Heart left ventricle (tissue), 16 donors: ENCODE measurements at regions not wholly inside any gene's neighbourhood (a gene's known extent, or its start where the extent isn't known, plus 50 kb on each side); places are given as distances from the start of the nearest gene placed in this dataset.

Source experiments
- ATAC-seq, 4 donors: fragments of 200-7000 bp; cut with Tn5 transposase; one replicate each; pipeline ENCODE4 v1.9.1; 2020 to 2022; ENCODE audit warnings: moderate library complexity in 4 of 4, mild to moderate bottlenecking in 3 of 4, moderate number of reproducible peaks in 1 of 4
- DNase-seq, 5 donors: peaks; one replicate each; pipeline ENCODE4 v3.0.0-alpha.2; 2020
- H3K27ac ChIP-seq, 12 donors: fragments of 200-600 bp; sonication (generic) in 4 of 12; one replicate each; pipeline versions ENCODE4 v1.5.0 to v1.8.0; 2016 to 2022; ENCODE audit warnings: mild to moderate bottlenecking in 2 of 12
- H3K27me3 ChIP-seq, 9 donors: fragments of 200-600 bp; sonication (generic) in 2 of 9; one replicate each; pipeline versions ENCODE4 v1.5.1 to v1.8.0; 2016 to 2022; ENCODE audit warnings: mild to moderate bottlenecking in 3 of 9
- H3K36me3 ChIP-seq, 9 donors: fragments of 200-600 bp; sonication (generic) in 2 of 9; one replicate each; pipeline versions ENCODE4 v1.5.0 to v1.8.0; 2018 to 2022; ENCODE audit warnings: mild to moderate bottlenecking in 2 of 9
- H3K4me1 ChIP-seq, 12 donors: fragments of 200-600 bp; sonication (generic) in 4 of 12; one replicate each; pipeline versions ENCODE4 v1.5.0 to v1.8.0; 2016 to 2022; ENCODE audit warnings: mild to moderate bottlenecking in 3 of 12
- H3K4me3 ChIP-seq, 12 donors: fragments of 200-600 bp; sonication (generic) in 4 of 12; one replicate each; pipeline versions ENCODE4 v1.5.0 to v1.8.0; 2017 to 2022; ENCODE audit warnings: mild to moderate bottlenecking in 9 of 12, moderate library complexity in 4 of 12
- H3K9me3 ChIP-seq, 12 donors: fragments of 200-600 bp; sonication (generic) in 4 of 12; one replicate each; pipeline versions ENCODE4 v1.5.0 to v1.8.0; 2016 to 2022; ENCODE audit warnings: mild to moderate bottlenecking in 1 of 12
- CTCF ChIP-seq, 12 donors: fragments of 200-600 bp; sonication (generic) in 4 of 12; IDR thresholded peaks; one replicate each; pipeline versions ENCODE4 v1.5.0 to v1.8.0; 2018 to 2022; ENCODE audit warnings: antibody characterized with exemption in 12 of 12, mild to moderate bottlenecking in 5 of 12
- POLR2A ChIP-seq, 2 donors: fragments of 450-650 bp; IDR thresholded peaks; one replicate each; pipeline ENCODE4 v1.6.1; 2017; ENCODE audit warnings: antibody characterized with exemption in 2 of 2, mild to moderate bottlenecking in 2 of 2, moderate library complexity in 2 of 2
- WGBS, 4 donors: extraction: QIAGEN DNeasy Blood & Tissue Kit in 2 of 4; methylation state at CpG; one replicate each; pipeline versions ENCODE4 v1.1.5 to v1.1.7; 2013 to 2018; 5-methylcytosine and 5-hydroxymethylcytosine counted together
- intact Hi-C, 10 donors: fragments of 100-400 bp; cut with DNase I; formaldehyde crosslinking; loops; one replicate each; pipeline versions ENCODE4 v1.11.1 to v1.14.2; 2022
- donor health status: ischemic (EF 13 %, LVEDD 7.1; RV severe dilation, severe dysfunction).
- donor health status: healthy with polysubstance abuse.
- donor health status: DM: no; HTN: yes; CAD: no.
- donor health status: DM: no; HTN: no; CAD: no.
- donor health status: ischemic (EF 25% LVEDD 6.9; RV normal size, moderate dysfunction).
- donor health status: ischemic (EF 25% LVEDD 5.7; RV mildly dilated, moderate dysfunction).
- donor health status: healthy.
- donor health status: DM: yes; HTN: yes; CAD: no.
- donor health status: ischemic (EF 35%, LVEDD 5.7; RV mildly dilated, moderate dysfunction).
- donor health status: nonischemic (EF 11% LVEDD 7.7; RV severe dilation, severe dysfunction).
- donor health status: DM: yes; HTN: yes; CAD: no.
- donor health status: PGD.
- donor health status: ischemic (EF 29% LVEDD 5.4; RV normal size, mild dysfunction).
- donor health status: nonischemic (EF 23%, LVEDD 6.1; RV moderate dilation, normal function).

DNA sequence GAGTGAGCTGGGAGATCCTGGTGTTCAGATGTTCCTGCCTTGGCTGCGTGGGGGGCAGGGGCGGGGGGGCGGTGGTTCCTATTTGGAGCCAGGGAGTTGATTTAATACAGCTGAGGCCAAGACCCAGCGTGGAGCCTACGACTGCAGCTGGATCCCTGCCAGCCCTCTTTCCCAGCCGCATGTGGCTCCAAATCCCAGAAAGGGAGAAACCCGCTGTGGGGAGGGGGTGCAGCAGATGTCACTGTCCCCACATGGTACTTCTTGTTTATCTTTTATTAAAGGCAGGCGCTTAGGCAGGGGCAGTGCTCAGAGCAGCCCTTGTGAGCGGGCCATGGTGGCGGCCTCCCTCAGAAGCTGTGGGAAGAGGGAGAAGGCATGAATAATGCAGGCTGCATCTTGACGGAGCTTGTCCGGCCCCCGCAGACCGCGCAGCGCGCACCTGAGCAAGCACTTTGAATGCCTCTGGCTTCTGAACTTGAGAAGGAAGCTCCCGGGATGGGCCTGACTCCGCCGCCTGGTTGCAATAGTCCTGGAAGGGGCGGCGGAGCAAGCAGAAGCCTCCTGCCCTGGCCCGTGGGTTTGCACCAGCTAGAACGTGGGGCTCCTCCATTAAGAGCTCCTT lies 112.1 kb downstream of the GLI2 start:
- H3K9me3 ChIP-seq: peaks cover 0 to 27% (median 6%) of the 10 kb centered on the region in 12 donors
- ATAC-seq (no peak), DNase-seq (peak in 1 of 5 donors; percentile 46)
- H3K36me3 ChIP-seq: no peaks in the 10 kb centered on the region
- H3K4me1 ChIP-seq: peaks cover 0 to 3% (median 0%) of the 10 kb centered on the region in 12 donors
- 61 to 84% (median 72%) methylated on average over 23 to 24 of the region's 24 CpGs for WGBS, 4 donors
- H3K27ac ChIP-seq: no peak overlapping the region
- intact Hi-C loops: no loop called here
- H3K4me3 ChIP-seq: no peak overlapping the region
- H3K27me3 ChIP-seq: no peaks in the 10 kb centered on the region
- TF ChIP-seq CTCF (IDR thresholded peaks at IDR 0.05) (no peak), POLR2A (IDR thresholded peaks at IDR 0.05) (no peak)

GRCh38 chr2:120849278-120849677 lies 113.6 kb downstream of the GLI2 start:
- peaks cover 0 to 3% (median 0%) of the 10 kb centered on the region in 12 donors for H3K4me1 ChIP-seq
- DNase-seq (no peak), ATAC-seq (no peak)
- no peaks in the 10 kb centered on the region for H3K27me3 ChIP-seq
- no peak overlapping the region for H3K4me3 ChIP-seq
- H3K27ac ChIP-seq: no peak overlapping the region
- no peaks in the 10 kb centered on the region for H3K36me3 ChIP-seq
- intact Hi-C loops: no loop called here
- 96 to 98% (median 97%) methylated on average over 2 of the region's 2 CpGs for WGBS, 4 donors
- peaks cover 0 to 27% (median 6%) of the 10 kb centered on the region in 12 donors for H3K9me3 ChIP-seq
- TF ChIP-seq CTCF (IDR thresholded peaks at IDR 0.05) (no peak), POLR2A (IDR thresholded peaks at IDR 0.05) (no peak)

DNA sequence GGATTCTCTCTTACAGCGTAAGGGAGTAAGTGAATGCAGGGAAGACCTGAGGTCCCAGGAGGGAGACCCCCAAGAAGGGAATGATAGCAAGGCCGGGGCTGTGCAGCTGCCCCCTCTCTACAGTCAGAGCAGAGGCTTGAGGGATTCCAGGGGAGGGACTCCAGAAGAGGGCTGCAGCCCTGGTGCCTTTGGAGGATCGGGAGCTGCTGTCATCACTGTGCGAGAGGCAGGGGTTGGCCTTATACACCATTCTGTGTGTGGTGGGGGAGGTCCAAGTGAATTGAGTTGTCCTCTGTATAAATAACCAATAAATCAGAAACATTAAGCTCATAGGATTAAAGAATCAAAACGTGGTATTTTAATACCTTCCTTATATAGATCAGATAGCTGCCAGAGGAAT lies 114.9 kb downstream of the GLI2 start:
- H3K4me3 ChIP-seq: no peak overlapping the region
- H3K4me1 ChIP-seq: peaks cover 0 to 8% (median 0%) of the 10 kb centered on the region in 12 donors
- no peaks in the 10 kb centered on the region for H3K27me3 ChIP-seq
- intact Hi-C loops: no loop called here
- TF ChIP-seq CTCF (IDR thresholded peaks at IDR 0.05) (no peak), POLR2A (IDR thresholded peaks at IDR 0.05) (no peak)
- WGBS, 4 donors: 64 to 73% (median 67%) methylated on average over 5 of the region's 5 CpGs
- no peaks in the 10 kb centered on the region for H3K36me3 ChIP-seq
- no peak overlapping the region for H3K27ac ChIP-seq
- no peak for ATAC-seq
- DNase-seq: peak in 1 of 5 donors; percentile 20
- peaks cover 0 to 27% (median 6%) of the 10 kb centered on the region in 12 donors for H3K9me3 ChIP-seq

DNA sequence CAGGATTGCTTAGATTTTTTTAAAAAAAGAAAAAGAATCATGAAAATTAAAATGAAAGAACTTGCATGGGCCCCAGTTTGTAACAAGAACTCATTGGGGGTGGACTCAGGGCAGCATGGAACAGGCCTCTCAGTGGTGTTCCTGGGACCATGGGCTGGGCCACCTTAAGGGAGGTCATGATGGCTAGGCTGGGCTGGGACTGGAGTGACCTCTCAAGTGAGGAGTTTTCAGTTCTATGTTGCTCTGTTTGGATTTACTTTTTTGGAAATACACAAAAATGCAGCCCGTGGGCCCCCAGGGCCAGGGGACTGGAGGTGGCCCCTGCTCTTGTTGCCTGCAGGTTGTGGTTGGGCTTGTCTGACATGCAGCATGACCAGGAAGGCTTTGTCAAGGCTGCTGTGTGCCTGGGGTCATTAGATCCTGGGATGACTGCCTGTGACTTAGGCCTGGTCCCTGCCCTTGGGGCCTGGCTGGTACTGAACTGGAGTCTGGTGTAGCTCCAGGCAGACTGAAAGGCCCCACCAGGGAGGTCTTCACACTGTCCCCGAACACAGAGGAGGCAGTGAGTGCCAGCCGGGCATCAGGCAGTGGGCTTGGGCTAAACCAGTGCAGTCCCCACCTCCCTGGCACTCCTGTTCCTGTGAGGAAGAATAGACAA lies 115.6 kb downstream of the GLI2 start:
- Histone ChIP-seq H3K27ac (no peak overlapping the region), H3K36me3 (no peaks in the 10 kb centered on the region), H3K4me3 (no peak overlapping the region), H3K27me3 (no peaks in the 10 kb centered on the region), H3K9me3 (peaks cover 0 to 27% (median 6%) of the 10 kb centered on the region in 12 donors), H3K4me1 (peaks cover 0 to 8% (median 0%) of the 10 kb centered on the region in 12 donors)
- ATAC-seq (no peak), DNase-seq (peak in 1 of 5 donors; percentile 36)
- TF ChIP-seq POLR2A (IDR thresholded peaks at IDR 0.05) (no peak), CTCF (IDR thresholded peaks at IDR 0.05) (no peak)
- intact Hi-C loops: no loop called here
- 81 to 91% (median 86%) methylated on average over 3 of the region's 3 CpGs for WGBS, 4 donors
